ENCODE measurements at regions not wholly inside any gene's neighbourhood (a gene's known extent, or its start where the extent isn't known, plus 50 kb on each side); places are given as distances from the start of the nearest gene placed in this dataset.

DNA sequence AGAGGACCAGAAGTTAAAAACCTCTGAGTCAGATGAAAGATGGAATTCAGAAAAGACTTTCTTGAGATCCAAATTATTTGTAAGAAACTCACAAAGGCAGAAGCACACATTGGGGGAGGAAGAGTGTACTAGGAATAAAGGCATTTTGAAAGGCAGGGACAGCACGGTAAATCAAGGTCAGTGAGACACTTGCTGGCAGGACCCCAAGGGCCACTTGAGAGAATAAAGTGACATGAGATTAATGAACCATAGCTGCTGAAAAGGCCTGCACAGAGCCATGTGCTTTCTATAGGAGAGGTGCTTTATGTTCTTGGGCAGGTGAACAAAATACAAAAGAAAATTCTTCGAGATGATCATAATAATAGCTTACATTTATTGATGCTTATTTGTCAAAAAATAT is 929.9 kb upstream of the MBL2 start:
- ATAC-seq, result no peak
- Histone ChIP-seq H3K4me3 (no peak overlapping the region), H3K4me1 (no peaks in the 10 kb centered on the region), H3K36me3 (no peaks in the 10 kb centered on the region), H3K9me3 (no peaks in the 10 kb centered on the region), H3K27me3 (no peaks in the 10 kb centered on the region), H3K27ac (no peak overlapping the region)
- WGBS, 2 donors (ENCODE audit: low coverage in 1 of 2), result 50 to 64% methylated on average over 2 of the region's 2 CpGs
- TF ChIP-seq EP300 (IDR thresholded peaks at IDR 0.05) (no peak), POLR2A (IDR thresholded peaks at IDR 0.05) (no peak), POLR2AphosphoS5 (IDR thresholded peaks at IDR 0.05) (no peak)
- TF ChIP-seq, protein P1, sequence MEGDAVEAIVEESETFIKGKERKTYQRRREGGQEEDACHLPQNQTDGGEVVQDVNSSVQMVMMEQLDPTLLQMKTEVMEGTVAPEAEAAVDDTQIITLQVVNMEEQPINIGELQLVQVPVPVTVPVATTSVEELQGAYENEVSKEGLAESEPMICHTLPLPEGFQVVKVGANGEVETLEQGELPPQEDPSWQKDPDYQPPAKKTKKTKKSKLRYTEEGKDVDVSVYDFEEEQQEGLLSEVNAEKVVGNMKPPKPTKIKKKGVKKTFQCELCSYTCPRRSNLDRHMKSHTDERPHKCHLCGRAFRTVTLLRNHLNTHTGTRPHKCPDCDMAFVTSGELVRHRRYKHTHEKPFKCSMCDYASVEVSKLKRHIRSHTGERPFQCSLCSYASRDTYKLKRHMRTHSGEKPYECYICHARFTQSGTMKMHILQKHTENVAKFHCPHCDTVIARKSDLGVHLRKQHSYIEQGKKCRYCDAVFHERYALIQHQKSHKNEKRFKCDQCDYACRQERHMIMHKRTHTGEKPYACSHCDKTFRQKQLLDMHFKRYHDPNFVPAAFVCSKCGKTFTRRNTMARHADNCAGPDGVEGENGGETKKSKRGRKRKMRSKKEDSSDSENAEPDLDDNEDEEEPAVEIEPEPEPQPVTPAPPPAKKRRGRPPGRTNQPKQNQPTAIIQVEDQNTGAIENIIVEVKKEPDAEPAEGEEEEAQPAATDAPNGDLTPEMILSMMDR (IDR thresholded peaks at IDR 0.05), result no peak

DNA sequence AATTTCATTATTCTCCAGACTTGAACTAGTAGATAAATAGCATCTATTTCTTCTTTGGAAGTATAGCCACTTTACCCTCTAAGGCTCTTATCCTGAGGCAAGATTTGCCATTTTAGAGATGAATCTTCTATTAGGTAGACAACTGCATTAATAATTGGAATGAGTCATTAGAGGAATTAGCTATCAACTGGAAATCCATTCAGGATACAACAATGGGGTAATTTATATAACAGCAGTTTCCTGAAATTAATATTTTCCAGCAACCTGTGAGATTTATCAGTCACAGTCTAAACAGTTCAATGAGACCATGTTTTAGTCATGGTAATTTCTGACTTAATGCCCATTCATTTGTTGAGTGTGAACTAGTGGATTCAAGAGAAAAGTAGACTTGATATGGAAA is 928.6 kb upstream of the MBL2 start:
- TF ChIP-seq EP300 (IDR thresholded peaks at IDR 0.05), result no peak
- no peak for TF ChIP-seq POLR2A (IDR thresholded peaks at IDR 0.05)
- no peak for TF ChIP-seq POLR2AphosphoS5 (IDR thresholded peaks at IDR 0.05)
- TF ChIP-seq, protein P1 (IDR thresholded peaks at IDR 0.05), result no peak
- H3K4me3 ChIP-seq, result no peak overlapping the region
- no peaks in the 10 kb centered on the region for H3K36me3 ChIP-seq
- no peak overlapping the region for H3K27ac ChIP-seq
- H3K9me3 ChIP-seq, result no peaks in the 10 kb centered on the region
- no peaks in the 10 kb centered on the region for H3K4me1 ChIP-seq
- no peak for ATAC-seq
- no peaks in the 10 kb centered on the region for H3K27me3 ChIP-seq

GRCh38 chr10:53700278-53700677 is 927.7 kb upstream of the MBL2 start:
- no peaks in the 10 kb centered on the region for H3K27me3 ChIP-seq
- ATAC-seq, result no peak
- no peak for TF ChIP-seq EP300 (IDR thresholded peaks at IDR 0.05)
- TF ChIP-seq POLR2A (IDR thresholded peaks at IDR 0.05), result no peak
- no peak for TF ChIP-seq POLR2AphosphoS5 (IDR thresholded peaks at IDR 0.05)
- TF ChIP-seq, protein P1 (IDR thresholded peaks at IDR 0.05), result no peak
- H3K36me3 ChIP-seq, result no peaks in the 10 kb centered on the region
- no peaks in the 10 kb centered on the region for H3K4me1 ChIP-seq
- WGBS, 2 donors (ENCODE audit: low coverage in 1 of 2), result 65 to 71% methylated on average over 5 to 6 of the region's 6 CpGs
- no peaks in the 10 kb centered on the region for H3K9me3 ChIP-seq
- no peak overlapping the region for H3K27ac ChIP-seq
- H3K4me3 ChIP-seq, result no peak overlapping the region

DNA sequence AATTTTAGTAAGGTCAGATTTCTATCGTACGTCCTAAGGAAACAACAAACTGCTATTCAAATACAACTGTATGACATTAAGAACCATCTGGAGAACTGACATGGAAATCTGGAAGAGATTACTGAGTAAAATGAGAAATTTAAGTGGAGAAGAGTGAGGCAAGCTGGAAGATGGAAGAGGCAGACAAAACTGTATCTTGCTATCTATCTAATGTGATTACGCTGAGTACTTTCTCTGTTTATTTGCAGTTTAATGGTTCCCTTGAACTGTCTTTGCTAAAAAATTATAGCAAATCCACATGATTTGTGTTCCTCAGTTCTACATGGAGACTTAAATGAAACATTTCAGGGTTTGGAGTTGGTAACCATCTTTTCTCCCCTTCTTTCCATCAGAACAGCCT is 927.1 kb upstream of the MBL2 start:
- no peak for TF ChIP-seq POLR2A (IDR thresholded peaks at IDR 0.05)
- Histone ChIP-seq H3K27me3 (no peaks in the 10 kb centered on the region), H3K4me3 (no peak overlapping the region), H3K4me1 (no peaks in the 10 kb centered on the region), H3K9me3 (no peaks in the 10 kb centered on the region), H3K36me3 (no peaks in the 10 kb centered on the region), H3K27ac (no peak overlapping the region)
- no peak for ATAC-seq
- WGBS, 2 donors (ENCODE audit: low coverage in 1 of 2), result 62 to 67% methylated on average over 3 of the region's 3 CpGs

DNA sequence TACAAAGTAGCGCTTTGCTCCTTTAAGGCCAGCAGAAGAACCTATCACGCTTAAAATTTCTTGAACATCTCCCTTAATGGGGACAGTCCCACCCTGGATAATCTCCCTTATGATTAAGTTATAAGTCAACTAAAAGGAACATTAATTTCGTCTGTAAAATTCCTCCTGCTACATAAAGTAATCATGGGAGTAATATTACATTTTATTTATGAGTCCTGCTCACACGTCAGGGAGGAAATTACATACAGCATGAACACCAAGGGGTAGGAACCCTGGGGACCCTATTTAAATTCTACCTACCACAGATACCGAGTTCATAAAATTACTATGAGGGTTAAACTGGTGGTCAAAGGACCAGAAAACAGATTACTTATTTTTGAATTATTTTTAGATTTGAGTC is 926.6 kb upstream of the MBL2 start:
- no peak for ATAC-seq
- TF ChIP-seq POLR2A (IDR thresholded peaks at IDR 0.05) (no peak), POLR2AphosphoS5 (IDR thresholded peaks at IDR 0.05) (no peak), EP300 (IDR thresholded peaks at IDR 0.05) (no peak)
- TF ChIP-seq, protein P1 (IDR thresholded peaks at IDR 0.05), result no peak
- no peak overlapping the region for H3K4me3 ChIP-seq
- H3K27ac ChIP-seq, result no peak overlapping the region
- no peaks in the 10 kb centered on the region for H3K27me3 ChIP-seq
- no peaks in the 10 kb centered on the region for H3K36me3 ChIP-seq
- no peaks in the 10 kb centered on the region for H3K4me1 ChIP-seq
- WGBS, 2 donors (ENCODE audit: low coverage in 1 of 2), result 77 to 79% methylated on average over 5 of the region's 5 CpGs
- H3K9me3 ChIP-seq, result no peaks in the 10 kb centered on the region

GRCh38 chr10:53697038-53697437 is 924.5 kb upstream of the MBL2 start:
- Histone ChIP-seq H3K4me3 (no peak overlapping the region), H3K4me1 (no peaks in the 10 kb centered on the region), H3K27ac (no peak overlapping the region), H3K27me3 (no peaks in the 10 kb centered on the region), H3K36me3 (no peaks in the 10 kb centered on the region), H3K9me3 (no peaks in the 10 kb centered on the region)
- TF ChIP-seq POLR2A (IDR thresholded peaks at IDR 0.05), result no peak
- TF ChIP-seq, protein P1 (IDR thresholded peaks at IDR 0.05), result no peak
- TF ChIP-seq POLR2AphosphoS5 (IDR thresholded peaks at IDR 0.05), result no peak
- TF ChIP-seq EP300 (IDR thresholded peaks at IDR 0.05), result no peak
- ATAC-seq, result no peak
- WGBS, 2 donors (ENCODE audit: low coverage in 1 of 2), result 0 to 40% methylated on average over 1 to 2 of the region's 2 CpGs

All from gastroesophageal sphincter (tissue), 4 donors.